ENCODE measurements at regions not wholly inside any gene's neighbourhood (a gene's known extent, or its start where the extent isn't known, plus 50 kb on each side); places are given as distances from the start of the nearest gene placed in this dataset.

DNA sequence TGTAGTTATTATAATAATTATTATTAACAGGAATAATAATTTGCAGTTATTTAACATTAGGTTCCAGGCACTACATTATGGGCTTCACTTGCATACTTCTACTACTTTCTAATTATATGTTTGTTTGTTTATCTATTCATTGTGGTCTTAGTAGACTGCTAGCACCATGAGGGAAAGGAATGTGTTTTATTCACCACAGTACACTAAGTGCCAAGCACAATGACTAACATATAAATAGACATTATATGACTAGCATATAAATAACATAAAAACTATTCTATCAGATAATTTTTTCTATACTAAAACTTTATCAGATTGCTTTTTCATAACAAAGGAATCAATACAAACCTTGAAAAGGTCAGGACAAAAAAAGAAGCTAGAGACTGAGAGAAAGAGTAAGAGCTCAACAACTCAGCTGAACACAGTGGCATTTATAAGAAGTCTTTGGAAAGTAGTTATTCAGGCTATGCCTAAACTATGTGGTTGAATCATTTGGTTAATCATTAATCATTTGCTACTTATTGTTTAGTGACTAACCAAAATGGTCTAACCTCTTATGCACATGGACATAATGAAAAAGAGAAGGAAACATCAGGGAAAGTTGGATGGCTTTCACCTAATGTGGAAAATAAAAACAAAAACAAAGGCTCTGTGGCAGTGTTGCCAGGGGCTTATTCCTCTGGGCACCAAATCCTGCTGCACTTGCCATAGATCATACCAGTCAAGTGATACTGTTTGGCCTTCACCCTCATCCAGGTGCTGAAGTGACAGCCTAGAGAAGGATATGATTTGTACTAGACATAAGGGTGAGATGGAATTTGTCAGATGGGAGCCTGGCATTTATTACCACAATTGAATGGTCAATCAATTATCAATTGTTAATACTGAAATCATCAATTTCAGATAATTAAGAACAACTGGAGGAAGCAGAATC, 174.9 kb downstream of the ETAA1 start:
- TF ChIP-seq EZH2 (IDR thresholded peaks at IDR 0.05) (no peak), POLR2AphosphoS5 (IDR thresholded peaks at IDR 0.05; ENCODE audit: borderline replicate concordance, low read depth, low read length) (no peak), FOXP2 (optimal IDR thresholded peaks at IDR 0.05; ENCODE audit: control extremely low read depth, extremely low read length, insufficient read depth) (no peak)

Data from SK-N-MC (cell line).